Thoracic aorta (tissue), 2 donors: ENCODE measurements at regions not wholly inside any gene's neighbourhood (a gene's known extent, or its start where the extent isn't known, plus 50 kb on each side); places are given as distances from the start of the nearest gene placed in this dataset.

Experiments used
- ATAC-seq: fragments of 150-250 bp; one replicate; pipeline ENCODE4 v1.8.0; 2017; ENCODE audit warnings: low read depth; ENCODE audit not compliant: insufficient number of reproducible peaks, low FRiP score
- DNase-seq: peaks from one replicate; pipeline ENCODE4 v3.0.0-alpha.2; 2020; ENCODE audit warnings: low spot score
- H3K27ac ChIP-seq, 2 donors: fragments of 200-600 bp; sonication (generic); 1 replicate in 1 of 2; 2 replicates in 1 of 2; pipeline ENCODE4 v1.5.1; 2016; ENCODE audit warnings: mild to moderate bottlenecking in 2 of 2, moderate library complexity in 2 of 2
- H3K27me3 ChIP-seq: fragments of 200-600 bp; sonication (generic); replicated peaks from 2 replicates; pipeline ENCODE4 v1.6.0; 2016; ENCODE audit warnings: mild to moderate bottlenecking; ENCODE audit not compliant: insufficient read depth
- H3K36me3 ChIP-seq: fragments of 200-600 bp; sonication (generic); one replicate; pipeline ENCODE4 v1.5.1; 2016
- H3K4me1 ChIP-seq, 2 donors: fragments of 200-600 bp; sonication (generic); 1 replicate in 1 of 2; 2 replicates in 1 of 2; pipeline versions ENCODE4 v1.5.1 to v1.6.0; 2016; ENCODE audit warnings: low read depth in 2 of 2, mild to moderate bottlenecking in 1 of 2; ENCODE audit not compliant: control insufficient read depth in 1 of 2
- H3K4me3 ChIP-seq: fragments of 200-600 bp; sonication (generic); 2 replicates; pipeline ENCODE4 v1.5.1; 2016; ENCODE audit warnings: mild to moderate bottlenecking
- H3K9me3 ChIP-seq: fragments of 200-600 bp; sonication (generic); 2 replicates; pipeline ENCODE4 v1.5.1; 2016
- CTCF ChIP-seq: fragments of 200-600 bp; sonication (generic); IDR thresholded peaks from one replicate; pipeline ENCODE4 v1.5.1; 2019; ENCODE audit warnings: antibody characterized with exemption

DNA sequence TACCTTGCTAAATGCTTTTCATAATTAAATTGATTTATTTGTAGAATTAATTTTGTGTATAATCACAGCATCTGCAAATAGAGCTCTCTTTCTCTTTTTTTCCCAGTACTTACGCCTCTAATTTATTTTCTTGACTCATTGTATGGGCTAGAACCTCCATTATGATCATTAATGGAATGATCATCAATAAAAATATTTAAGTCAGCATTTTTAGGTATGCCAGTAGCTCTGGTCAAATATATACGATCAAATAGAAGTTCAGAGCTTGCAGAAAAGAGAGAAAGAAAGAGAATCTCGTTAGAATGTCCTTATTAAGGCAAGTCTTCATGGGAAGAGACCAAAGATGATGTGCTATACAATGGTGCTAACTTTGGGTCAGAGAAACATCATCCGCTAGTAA is 202.6 kb downstream of the TLR4 start:
- no peak overlapping the region for H3K4me3 ChIP-seq
- H3K9me3 ChIP-seq = peaks cover 2% of the 10 kb centered on the region
- no peaks in the 10 kb centered on the region for H3K36me3 ChIP-seq
- H3K27ac ChIP-seq = no peak overlapping the region
- ATAC-seq = no peak
- DNase-seq = no peak
- no peaks in the 10 kb centered on the region for H3K4me1 ChIP-seq
- TF ChIP-seq CTCF = no peak
- no peaks in the 10 kb centered on the region for H3K27me3 ChIP-seq

- H3K36me3 ChIP-seq = no peaks in the 10 kb centered on the region
- no peaks in the 10 kb centered on the region for H3K4me1 ChIP-seq
- TF ChIP-seq CTCF = no peak
- H3K9me3 ChIP-seq = peaks cover 5% of the 10 kb centered on the region
- H3K4me3 ChIP-seq = no peak overlapping the region
- no peak for DNase-seq
- H3K27me3 ChIP-seq = no peaks in the 10 kb centered on the region
- no peak for ATAC-seq
- no peak overlapping the region for H3K27ac ChIP-seq
Observed at GRCh38 chr9:117907420-117907819, 203.2 kb downstream of the TLR4 start.

- TF ChIP-seq CTCF = no peak
- ATAC-seq (no peak), DNase-seq (no peak)
- no peak overlapping the region for H3K4me3 ChIP-seq
- no peaks in the 10 kb centered on the region for H3K27me3 ChIP-seq
- peaks cover 5% of the 10 kb centered on the region for H3K9me3 ChIP-seq
- no peaks in the 10 kb centered on the region for H3K36me3 ChIP-seq
- no peak overlapping the region for H3K27ac ChIP-seq
- H3K4me1 ChIP-seq = no peaks in the 10 kb centered on the region
Observed at GRCh38 chr9:117916291-117916690, 212.1 kb downstream of the TLR4 start.

- no peak overlapping the region for H3K27ac ChIP-seq
- H3K9me3 ChIP-seq = no peaks in the 10 kb centered on the region
- no peak overlapping the region for H3K4me3 ChIP-seq
- H3K4me1 ChIP-seq = no peaks in the 10 kb centered on the region
- TF ChIP-seq CTCF = no peak
- DNase-seq (no peak), ATAC-seq (no peak)
- H3K36me3 ChIP-seq = no peaks in the 10 kb centered on the region
- no peaks in the 10 kb centered on the region for H3K27me3 ChIP-seq
Observed at GRCh38 chr9:117917873-117918272, 213.7 kb downstream of the TLR4 start.

- Histone ChIP-seq H3K4me3 (no peak overlapping the region), H3K4me1 (no peaks in the 10 kb centered on the region), H3K9me3 (no peaks in the 10 kb centered on the region), H3K27ac (no peak overlapping the region), H3K36me3 (no peaks in the 10 kb centered on the region), H3K27me3 (no peaks in the 10 kb centered on the region)
- TF ChIP-seq CTCF = no peak
- ATAC-seq (no peak), DNase-seq (no peak)
Observed at GRCh38 chr9:117919538-117919937, 215.3 kb downstream of the TLR4 start.
